Epithelial cell of esophagus (primary cell): ENCODE measurements at regions not wholly inside any gene's neighbourhood (a gene's known extent, or its start where the extent isn't known, plus 50 kb on each side); places are given as distances from the start of the nearest gene placed in this dataset.

Source experiments
- DNase-seq: peaks from one replicate; pipeline ENCODE4 v3.0.0; 2010; ENCODE audit warnings: low read depth
- H3K4me3 ChIP-seq: 2 replicates; pipeline ENCODE4 v1.5.1; 2011; ENCODE audit warnings: mild to moderate bottlenecking, low read length, control low read depth
- TF ChIP-seq, protein P1 (sequence below): IDR thresholded peaks from 2 replicates; pipeline ENCODE4 v1.5.1; 2011; ENCODE audit warnings: low read depth, mild to moderate bottlenecking, low read length, control low read depth, inconsistent platforms; ENCODE audit not compliant: insufficient read depth; ENCODE audit errors: missing control alignments

- peak; percentile 31 for DNase-seq
- no peak overlapping the region for H3K4me3 ChIP-seq
- TF ChIP-seq, protein P1, sequence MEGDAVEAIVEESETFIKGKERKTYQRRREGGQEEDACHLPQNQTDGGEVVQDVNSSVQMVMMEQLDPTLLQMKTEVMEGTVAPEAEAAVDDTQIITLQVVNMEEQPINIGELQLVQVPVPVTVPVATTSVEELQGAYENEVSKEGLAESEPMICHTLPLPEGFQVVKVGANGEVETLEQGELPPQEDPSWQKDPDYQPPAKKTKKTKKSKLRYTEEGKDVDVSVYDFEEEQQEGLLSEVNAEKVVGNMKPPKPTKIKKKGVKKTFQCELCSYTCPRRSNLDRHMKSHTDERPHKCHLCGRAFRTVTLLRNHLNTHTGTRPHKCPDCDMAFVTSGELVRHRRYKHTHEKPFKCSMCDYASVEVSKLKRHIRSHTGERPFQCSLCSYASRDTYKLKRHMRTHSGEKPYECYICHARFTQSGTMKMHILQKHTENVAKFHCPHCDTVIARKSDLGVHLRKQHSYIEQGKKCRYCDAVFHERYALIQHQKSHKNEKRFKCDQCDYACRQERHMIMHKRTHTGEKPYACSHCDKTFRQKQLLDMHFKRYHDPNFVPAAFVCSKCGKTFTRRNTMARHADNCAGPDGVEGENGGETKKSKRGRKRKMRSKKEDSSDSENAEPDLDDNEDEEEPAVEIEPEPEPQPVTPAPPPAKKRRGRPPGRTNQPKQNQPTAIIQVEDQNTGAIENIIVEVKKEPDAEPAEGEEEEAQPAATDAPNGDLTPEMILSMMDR, result no peak
These were observed 352.2 kb upstream of the CPEB2 start for GRCh38 chr4:14650127-14650526.

GRCh38 chr4:14652522-14652921 lies 349.8 kb upstream of the CPEB2 start:
- H3K4me3 ChIP-seq, result no peak overlapping the region
- TF ChIP-seq, protein P1, result no peak
- no peak for DNase-seq

- H3K4me3 ChIP-seq, result no peak overlapping the region
- TF ChIP-seq, protein P1, result no peak
- no peak for DNase-seq
These were observed 348.9 kb upstream of the CPEB2 start for GRCh38 chr4:14653338-14653737.

GRCh38 chr4:14659286-14659685 lies 343.0 kb upstream of the CPEB2 start:
- no peak for DNase-seq
- no peak overlapping the region for H3K4me3 ChIP-seq
- TF ChIP-seq, protein P1, result no peak

- H3K4me3 ChIP-seq, result no peak overlapping the region
- DNase-seq, result peak; percentile 75
- TF ChIP-seq, protein P1, result no peak
These were observed 334.6 kb upstream of the CPEB2 start for GRCh38 chr4:14667624-14668151.

DNA sequence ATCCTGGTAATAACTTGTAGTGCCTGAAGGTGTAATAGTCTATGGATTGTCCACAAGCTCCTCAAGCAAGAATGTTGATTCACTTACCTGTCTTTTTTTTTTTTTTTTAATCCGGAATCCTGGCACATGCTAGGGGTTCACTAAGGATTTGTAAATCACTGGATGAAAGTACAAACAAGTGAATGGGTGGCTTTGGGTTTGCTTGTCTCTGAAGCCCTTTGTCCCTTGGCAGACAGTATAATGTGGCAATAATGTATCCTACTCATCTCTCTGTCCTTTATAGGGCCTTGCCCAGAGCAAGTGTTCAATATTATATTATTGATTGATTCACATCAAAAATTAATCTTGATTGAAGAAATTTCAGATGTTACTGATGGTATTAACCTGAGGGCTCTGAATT lies 334.0 kb upstream of the CPEB2 start:
- DNase-seq, result peak; percentile 6
- TF ChIP-seq, protein P1, result no peak
- H3K4me3 ChIP-seq, result no peak overlapping the region

GRCh38 chr4:14669371-14669770 lies 332.9 kb upstream of the CPEB2 start:
- TF ChIP-seq, protein P1, result no peak
- no peak for DNase-seq
- no peak overlapping the region for H3K4me3 ChIP-seq
